ENCODE measurements at regions not wholly inside any gene's neighbourhood (a gene's known extent, or its start where the extent isn't known, plus 50 kb on each side); places are given as distances from the start of the nearest gene placed in this dataset.

- no peak for TF ChIP-seq CTCF (IDR thresholded peaks at IDR 0.05; ENCODE audit: unreplicated experiment)
- H3K36me3 Mint-ChIP-seq, result no peaks in the 10 kb centered on the region
- no peak overlapping the region for H3K27ac Mint-ChIP-seq
- DNase-seq (ENCODE audit: low spot score in 2 of 2, unreplicated experiment in 2 of 2), result no peak
- H3K9me3 Mint-ChIP-seq, result no peaks in the 10 kb centered on the region
- H3K4me1 Mint-ChIP-seq, result peaks cover under 1% of the 10 kb centered on the region
- H3K27me3 Mint-ChIP-seq (ENCODE audit: low read depth), result no peaks in the 10 kb centered on the region
- no peak overlapping the region for H3K4me3 Mint-ChIP-seq
Observed at GRCh38 chr20:39756828-39757227, 794.7 kb downstream of the DHX35 start.

- DNase-seq (ENCODE audit: low spot score in 2 of 2, unreplicated experiment in 2 of 2), result no peak
- Mint-ChIP-seq H3K36me3 (no peaks in the 10 kb centered on the region), H3K27ac (no peak overlapping the region), H3K27me3 (ENCODE audit: low read depth) (no peaks in the 10 kb centered on the region), H3K4me3 (no peak overlapping the region), H3K9me3 (peaks cover 3% of the 10 kb centered on the region), H3K4me1 (no peaks in the 10 kb centered on the region)
- no peak for TF ChIP-seq CTCF (IDR thresholded peaks at IDR 0.05; ENCODE audit: unreplicated experiment)
Observed at GRCh38 chr20:39756369-39756768, 794.2 kb downstream of the DHX35 start.

GRCh38 chr20:39752262-39752876, 790.2 kb downstream of the DHX35 start:
- H3K36me3 Mint-ChIP-seq, result no peaks in the 10 kb centered on the region
- H3K27me3 Mint-ChIP-seq (ENCODE audit: low read depth), result no peaks in the 10 kb centered on the region
- TF ChIP-seq CTCF (IDR thresholded peaks at IDR 0.05; ENCODE audit: unreplicated experiment), result no peak
- no peak overlapping the region for H3K27ac Mint-ChIP-seq
- H3K9me3 Mint-ChIP-seq, result peaks cover 30% of the 10 kb centered on the region
- no peak overlapping the region for H3K4me3 Mint-ChIP-seq
- no peaks in the 10 kb centered on the region for H3K4me1 Mint-ChIP-seq
- no peak for DNase-seq (ENCODE audit: low spot score in 2 of 2, unreplicated experiment in 2 of 2)

GRCh38 chr20:39751557-39752137, 789.5 kb downstream of the DHX35 start:
- no peaks in the 10 kb centered on the region for H3K4me1 Mint-ChIP-seq
- H3K27me3 Mint-ChIP-seq (ENCODE audit: low read depth), result no peaks in the 10 kb centered on the region
- peaks cover 30% of the 10 kb centered on the region for H3K9me3 Mint-ChIP-seq
- no peak overlapping the region for H3K27ac Mint-ChIP-seq
- no peak for TF ChIP-seq CTCF (IDR thresholded peaks at IDR 0.05; ENCODE audit: unreplicated experiment)
- H3K36me3 Mint-ChIP-seq, result no peaks in the 10 kb centered on the region
- no peak for DNase-seq (ENCODE audit: low spot score in 2 of 2, unreplicated experiment in 2 of 2)
- H3K4me3 Mint-ChIP-seq, result no peak overlapping the region

GRCh38 chr20:39745380-39745779, 783.2 kb downstream of the DHX35 start:
- Mint-ChIP-seq H3K36me3 (no peaks in the 10 kb centered on the region), H3K27me3 (ENCODE audit: low read depth) (no peaks in the 10 kb centered on the region), H3K27ac (no peak overlapping the region), H3K4me3 (no peak overlapping the region), H3K4me1 (no peaks in the 10 kb centered on the region), H3K9me3 (peaks cover 25% of the 10 kb centered on the region)
- DNase-seq (ENCODE audit: low spot score in 2 of 2, unreplicated experiment in 2 of 2), result no peak
- TF ChIP-seq CTCF (IDR thresholded peaks at IDR 0.05; ENCODE audit: unreplicated experiment), result no peak

Measured in mesothelial cell of epicardium (in vitro differentiated cells).